ENCODE measurements at regions not wholly inside any gene's neighbourhood (a gene's known extent, or its start where the extent isn't known, plus 50 kb on each side); places are given as distances from the start of the nearest gene placed in this dataset.
"Not testable (repeated sequence)": the region's sequence is repeated elsewhere in the genome, so short reads cannot be mapped to it uniquely, and the experiment has no call there.

DNA sequence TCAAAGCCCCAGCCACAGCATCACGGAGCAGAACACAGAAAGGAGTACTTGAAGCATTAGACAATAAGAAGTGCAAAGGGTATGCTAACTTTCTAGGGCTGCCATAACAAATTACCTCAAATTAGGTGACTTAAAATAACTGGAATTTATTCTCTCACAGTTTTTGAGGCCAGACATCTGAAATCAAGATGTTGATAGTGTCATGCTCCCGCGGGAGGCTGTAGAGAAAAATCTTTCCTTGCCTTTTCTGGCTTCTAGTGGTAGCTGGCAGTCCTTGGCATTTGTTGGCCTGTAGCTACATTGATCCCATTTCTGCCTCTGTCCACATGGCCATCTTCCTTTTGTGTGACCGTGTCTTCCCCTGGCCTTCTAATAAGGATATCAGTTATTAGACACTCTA lies 51.9 kb upstream of the SPDL1 start:
- H3K4me3 ChIP-seq = no peak overlapping the region
- no peaks in the 10 kb centered on the region for H3K9me3 ChIP-seq (replicated peaks)
- H3K4me1 ChIP-seq = no peaks in the 10 kb centered on the region
- H3K27ac ChIP-seq = no peak overlapping the region
- no peaks in the 10 kb centered on the region for H3K27me3 ChIP-seq
- no peak for DNase-seq
- no peaks in the 10 kb centered on the region for H3K36me3 ChIP-seq

DNA sequence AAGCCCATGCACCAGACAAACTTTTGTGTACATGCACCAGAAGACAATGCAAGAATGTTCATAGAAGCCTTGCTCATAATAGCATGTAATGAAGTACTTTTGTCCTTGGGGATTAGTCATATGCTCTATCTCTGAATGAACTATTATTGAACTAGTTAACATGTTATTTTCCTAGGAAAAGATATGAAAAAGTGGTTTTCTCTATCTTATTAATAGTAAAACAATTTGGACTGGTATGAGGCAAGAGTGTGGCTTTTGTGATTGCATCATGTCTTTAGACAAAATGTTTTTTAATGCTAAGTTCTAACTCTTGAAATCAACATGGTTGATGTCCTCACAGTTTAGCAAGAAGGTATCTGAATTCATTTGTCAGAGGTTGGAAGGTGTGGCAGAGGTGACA lies 55.7 kb upstream of the SPDL1 start:
- no peaks in the 10 kb centered on the region for H3K4me1 ChIP-seq
- DNase-seq = no peak
- H3K9me3 ChIP-seq (replicated peaks) = no peaks in the 10 kb centered on the region
- H3K36me3 ChIP-seq = no peaks in the 10 kb centered on the region
- no peaks in the 10 kb centered on the region for H3K27me3 ChIP-seq
- H3K4me3 ChIP-seq = no peak overlapping the region
- no peak overlapping the region for H3K27ac ChIP-seq

DNA sequence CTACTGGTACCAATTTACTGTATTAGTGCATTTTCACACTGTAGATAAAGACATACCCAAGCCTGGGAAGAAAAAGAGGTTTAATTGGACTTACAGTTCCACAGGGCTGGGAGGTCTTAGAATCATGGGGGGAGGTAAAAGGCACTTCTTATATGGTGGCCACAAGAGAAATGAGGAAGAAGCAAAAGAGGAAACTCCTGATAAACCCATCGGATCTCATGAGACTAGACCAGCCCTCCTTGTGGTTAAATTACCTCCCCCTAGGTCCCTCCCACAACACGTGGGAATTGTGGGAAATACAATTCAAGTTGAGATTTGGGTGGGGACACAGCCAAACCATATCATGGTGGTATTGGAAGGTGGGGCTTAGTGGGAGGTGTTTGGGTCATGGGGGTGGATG lies 56.5 kb upstream of the SPDL1 start:
- H3K36me3 ChIP-seq = no peaks in the 10 kb centered on the region

DNA sequence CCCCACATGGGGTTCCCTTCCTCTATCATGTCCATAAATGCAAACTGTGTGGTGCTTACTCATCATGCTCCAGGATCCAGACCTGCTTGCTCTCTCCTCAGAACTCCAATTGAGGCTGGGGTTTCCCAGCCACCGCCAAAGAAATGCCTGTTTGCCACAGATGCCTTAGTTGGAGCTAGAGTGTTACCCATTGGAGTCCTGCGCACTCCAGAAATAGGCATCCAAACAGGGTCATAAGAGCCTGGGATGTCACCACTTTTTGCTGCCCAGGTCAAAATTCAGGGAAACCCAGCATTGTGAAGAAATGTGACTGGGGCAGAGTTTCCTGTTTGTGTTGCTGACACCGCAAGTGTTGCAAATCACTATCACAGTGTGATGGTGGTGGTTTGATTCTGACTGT lies 60.7 kb upstream of the SPDL1 start:
- Histone ChIP-seq H3K9me3 (replicated peaks) (no peaks in the 10 kb centered on the region), H3K27me3 (no peaks in the 10 kb centered on the region), H3K4me3 (no peak overlapping the region), H3K36me3 (no peaks in the 10 kb centered on the region), H3K27ac (no peak overlapping the region), H3K4me1 (no peaks in the 10 kb centered on the region)
- DNase-seq = no peak

More for the DNA sequence above, 56.5 kb upstream of the SPDL1 start:
- H3K9me3 ChIP-seq (replicated peaks) = no peaks in the 10 kb centered on the region
- H3K4me3 ChIP-seq = no peak overlapping the region
- no peak for DNase-seq
- H3K27ac ChIP-seq = no peak overlapping the region
- H3K27me3 ChIP-seq = no peaks in the 10 kb centered on the region
- H3K4me1 ChIP-seq = no peaks in the 10 kb centered on the region

DNA sequence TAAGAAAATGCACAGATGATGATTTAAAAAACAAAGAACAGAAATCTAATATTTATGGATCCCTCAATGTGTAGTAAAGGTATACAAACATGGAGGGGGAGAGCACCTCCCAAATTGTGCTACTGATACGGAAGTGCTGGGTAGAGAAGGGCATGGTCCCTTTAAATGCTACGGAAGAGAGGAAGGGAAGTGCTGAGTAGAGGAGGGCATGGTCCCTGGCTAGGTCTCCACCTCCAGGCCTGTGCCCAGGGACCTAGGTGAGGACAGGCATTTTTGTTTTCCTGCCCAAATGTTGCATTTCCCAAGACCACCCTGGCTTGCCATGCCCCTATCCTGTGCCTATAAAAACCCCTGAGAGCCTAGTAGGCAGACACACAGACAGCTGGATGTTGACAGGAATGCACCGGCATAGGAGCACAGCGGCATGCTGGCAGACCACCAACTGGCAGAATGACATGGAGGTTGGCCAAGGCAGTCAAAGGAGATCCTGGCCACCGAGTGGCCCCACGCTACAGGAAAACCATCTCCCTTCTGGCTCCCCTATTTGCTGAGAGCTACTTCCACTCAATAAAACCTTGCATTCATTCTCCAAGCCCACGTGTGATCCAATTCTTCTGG lies 62.1 kb upstream of the SPDL1 start:
- H3K27ac ChIP-seq = no peak overlapping the region
- no peak for DNase-seq

DNA sequence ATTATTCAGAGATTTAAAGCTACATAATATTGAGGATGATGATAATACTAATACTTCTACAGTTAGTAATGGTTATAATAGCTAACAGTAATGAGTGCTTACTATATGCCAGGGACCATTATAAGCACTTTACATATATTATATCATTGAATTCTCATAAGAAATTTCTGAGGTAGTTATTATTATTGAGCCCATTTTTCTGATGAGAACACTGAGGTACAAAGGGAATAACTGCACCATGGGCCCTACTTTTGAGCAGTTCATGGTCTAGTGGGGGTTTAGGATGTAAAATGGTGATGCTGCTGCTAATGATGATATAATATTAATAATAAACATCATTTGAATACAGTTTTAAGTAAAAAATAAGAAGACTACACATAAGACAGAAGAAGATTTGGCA lies 64.2 kb upstream of the SPDL1 start:
- H3K36me3 ChIP-seq = no peaks in the 10 kb centered on the region
- no peak overlapping the region for H3K4me3 ChIP-seq
- no peaks in the 10 kb centered on the region for H3K27me3 ChIP-seq
- H3K9me3 ChIP-seq (replicated peaks) = no peaks in the 10 kb centered on the region
- no peak overlapping the region for H3K27ac ChIP-seq
- H3K4me1 ChIP-seq = no peaks in the 10 kb centered on the region
- DNase-seq = no peak

More for the DNA sequence above, 62.1 kb upstream of the SPDL1 start:
- Histone ChIP-seq H3K4me1 (no peaks in the 10 kb centered on the region), H3K9me3 (replicated peaks) (no peaks in the 10 kb centered on the region), H3K4me3 (no peak overlapping the region), H3K27me3 (no peaks in the 10 kb centered on the region), H3K36me3 (no peaks in the 10 kb centered on the region)

DNA sequence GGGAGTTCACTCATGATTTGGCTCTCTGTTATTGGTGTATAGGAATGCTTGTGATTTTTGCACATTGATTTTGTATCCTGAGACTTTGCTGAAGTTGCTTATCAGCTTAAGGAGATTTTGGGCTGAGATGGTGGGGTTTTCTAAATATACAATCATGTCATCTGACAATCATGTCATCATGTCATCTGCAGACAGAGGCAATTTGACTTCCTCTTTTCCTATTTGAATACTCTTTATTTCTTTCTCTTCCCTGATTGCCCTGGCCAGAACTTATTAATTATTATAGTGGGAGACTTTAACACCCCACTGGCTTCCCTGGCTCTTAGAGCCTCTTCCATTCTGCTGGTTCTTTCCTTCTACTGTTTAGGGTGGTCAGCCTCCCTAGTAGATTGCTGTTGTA lies 64.8 kb upstream of the SPDL1 start:
- H3K36me3 ChIP-seq, DNase-seq, H3K27ac ChIP-seq: not testable (repeated sequence)

DNA sequence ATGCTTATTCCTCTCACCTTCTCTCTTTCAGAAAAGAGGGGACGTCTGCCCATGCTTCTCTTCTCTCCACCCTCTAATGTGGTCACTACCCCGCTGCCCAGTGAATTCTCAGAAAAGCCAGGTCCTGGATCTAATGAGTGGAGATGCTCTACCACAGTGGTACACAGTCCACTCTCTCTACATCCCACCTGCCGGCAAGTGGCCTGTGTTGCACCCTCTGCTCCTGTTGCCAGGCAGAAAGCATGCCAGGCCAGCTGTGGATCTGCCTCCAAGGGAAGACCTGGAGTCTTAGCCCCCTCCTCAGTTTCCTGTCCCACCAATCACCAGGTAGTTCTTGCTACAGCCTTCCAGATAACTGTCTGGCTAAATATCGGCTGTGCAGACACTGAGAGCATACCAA lies 71.2 kb upstream of the SPDL1 start:
- no peak overlapping the region for H3K4me3 ChIP-seq
- H3K36me3 ChIP-seq = no peaks in the 10 kb centered on the region
- H3K27me3 ChIP-seq = no peaks in the 10 kb centered on the region
- no peaks in the 10 kb centered on the region for H3K4me1 ChIP-seq
- no peak overlapping the region for H3K27ac ChIP-seq
- DNase-seq = no peak
- no peaks in the 10 kb centered on the region for H3K9me3 ChIP-seq (replicated peaks)

More for the DNA sequence above, 64.8 kb upstream of the SPDL1 start:
- H3K4me1 ChIP-seq; H3K27me3 ChIP-seq; H3K4me3 ChIP-seq; H3K9me3 ChIP-seq (replicated peaks): not testable (repeated sequence)

DNA sequence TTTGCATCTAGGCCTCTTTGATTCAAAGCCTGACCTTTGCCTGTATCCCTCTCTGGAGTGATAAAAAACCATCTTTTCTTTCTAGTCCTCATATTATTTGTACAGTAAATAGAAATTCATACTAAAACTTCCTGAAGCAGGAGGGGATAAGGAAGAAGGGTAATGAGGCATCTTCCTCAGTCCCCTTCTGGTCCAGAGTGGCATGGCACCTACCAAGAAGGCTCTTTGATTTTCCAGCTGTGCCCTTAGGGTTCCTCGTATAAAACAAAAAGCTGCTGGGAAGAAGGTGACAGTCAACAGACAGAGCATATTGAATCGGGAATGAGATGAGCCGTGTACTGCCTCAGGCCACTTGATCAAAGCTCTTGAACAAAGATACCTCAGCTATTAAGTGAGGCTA lies 71.9 kb upstream of the SPDL1 start:
- Histone ChIP-seq H3K9me3 (replicated peaks) (no peaks in the 10 kb centered on the region), H3K36me3 (no peaks in the 10 kb centered on the region), H3K27me3 (no peaks in the 10 kb centered on the region), H3K4me1 (no peaks in the 10 kb centered on the region), H3K27ac (no peak overlapping the region), H3K4me3 (no peak overlapping the region)
- DNase-seq = no peak

DNA sequence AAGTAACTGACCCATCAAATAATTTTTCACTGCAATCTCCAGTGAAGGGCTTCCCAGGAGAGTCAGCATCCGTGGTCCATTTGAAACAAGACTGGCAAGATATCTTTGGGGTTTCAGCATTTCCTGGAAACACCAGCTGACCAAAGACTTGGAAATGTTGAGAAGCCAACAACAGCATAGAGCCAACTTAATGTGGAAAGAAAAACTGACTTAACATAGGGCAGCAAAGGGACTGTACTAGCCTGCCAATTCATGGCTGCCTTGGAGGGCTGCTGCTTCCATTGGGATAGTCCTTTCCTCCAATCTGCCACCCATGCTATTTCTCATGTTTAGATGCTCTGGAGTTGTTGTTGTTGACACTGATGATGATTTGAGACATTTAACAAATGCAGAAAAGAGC lies 76.5 kb upstream of the SPDL1 start:
- H3K4me3 ChIP-seq = no peak overlapping the region
- H3K27ac ChIP-seq = no peak overlapping the region
- H3K9me3 ChIP-seq (replicated peaks) = no peaks in the 10 kb centered on the region
- no peak for DNase-seq
- no peaks in the 10 kb centered on the region for H3K27me3 ChIP-seq
- no peaks in the 10 kb centered on the region for H3K4me1 ChIP-seq
- H3K36me3 ChIP-seq = no peaks in the 10 kb centered on the region

DNA sequence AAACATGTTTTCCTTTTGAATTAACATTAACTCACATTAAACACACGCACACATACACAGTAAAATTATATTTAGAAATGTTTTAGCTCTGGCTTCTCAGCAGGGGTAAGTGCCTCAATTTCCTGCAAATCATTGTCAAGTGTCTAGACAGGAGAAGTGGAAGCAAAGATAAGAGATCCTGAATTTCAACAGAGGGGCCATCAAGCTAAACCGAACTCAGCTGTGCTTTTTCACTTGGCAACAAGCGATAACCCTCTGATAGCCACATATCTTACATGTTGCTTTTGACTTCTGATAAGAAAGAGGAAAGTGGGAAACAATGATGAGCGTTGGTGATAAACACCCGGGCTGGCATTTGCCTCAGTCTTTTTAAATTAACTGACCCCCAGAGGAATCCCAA lies 79.7 kb upstream of the SPDL1 start:
- no peak overlapping the region for H3K4me3 ChIP-seq
- H3K27me3 ChIP-seq = no peaks in the 10 kb centered on the region
- no peaks in the 10 kb centered on the region for H3K36me3 ChIP-seq
- H3K4me1 ChIP-seq = no peaks in the 10 kb centered on the region
- H3K27ac ChIP-seq = no peak overlapping the region
- no peaks in the 10 kb centered on the region for H3K9me3 ChIP-seq (replicated peaks)
- DNase-seq = no peak

DNA sequence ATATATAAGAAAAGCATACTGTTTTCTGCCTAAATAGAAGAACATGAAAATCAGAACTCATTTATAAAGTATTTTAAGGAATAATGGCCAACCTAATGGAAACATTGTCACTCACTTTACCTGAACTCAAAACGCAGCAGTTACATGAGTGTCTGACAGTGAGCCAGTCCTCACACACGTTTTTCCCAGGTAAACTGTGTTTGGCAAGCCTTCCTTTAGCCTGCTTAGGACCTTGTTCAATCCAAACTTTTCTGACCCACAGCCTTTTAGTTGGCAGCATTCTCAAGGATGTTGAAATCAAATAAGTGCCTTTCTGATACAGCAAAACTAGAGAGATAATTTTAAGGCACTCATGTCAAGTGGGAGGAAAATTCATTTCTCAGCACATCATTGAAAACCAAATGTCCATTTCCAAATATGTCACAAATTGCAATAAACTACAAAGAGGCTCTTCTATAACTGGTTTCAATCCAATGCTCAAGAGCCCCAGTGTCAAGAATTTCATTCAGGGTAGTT lies 83.5 kb upstream of the SPDL1 start:
- Histone ChIP-seq H3K36me3 (no peaks in the 10 kb centered on the region), H3K9me3 (replicated peaks) (no peaks in the 10 kb centered on the region), H3K4me3 (no peak overlapping the region), H3K27ac (no peak overlapping the region), H3K4me1 (no peaks in the 10 kb centered on the region), H3K27me3 (no peaks in the 10 kb centered on the region)
- DNase-seq = no peak

DNA sequence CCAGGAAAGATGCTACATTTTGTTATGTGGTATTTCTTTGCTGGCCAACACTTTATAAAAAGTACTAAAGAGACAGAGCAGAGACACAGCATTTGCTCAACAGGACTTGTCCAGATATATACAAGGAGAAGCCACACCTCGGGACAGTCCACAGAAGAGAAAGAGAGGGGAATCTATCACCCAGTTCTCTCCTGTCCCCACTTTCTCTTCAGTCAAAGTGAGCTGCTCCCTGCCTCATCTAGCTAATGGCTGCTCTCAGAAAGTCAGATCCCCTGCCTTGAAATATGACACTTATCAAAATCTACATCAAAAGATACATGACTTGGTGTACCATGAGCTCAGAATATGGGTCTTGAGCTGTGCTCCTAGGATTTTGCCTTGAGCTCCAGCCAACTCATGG lies 86.7 kb upstream of the SPDL1 start:
- Histone ChIP-seq H3K4me1 (no peaks in the 10 kb centered on the region), H3K27me3 (no peaks in the 10 kb centered on the region), H3K27ac (no peak overlapping the region), H3K9me3 (replicated peaks) (no peaks in the 10 kb centered on the region), H3K4me3 (no peak overlapping the region), H3K36me3 (no peaks in the 10 kb centered on the region)
- no peak for DNase-seq

DNA sequence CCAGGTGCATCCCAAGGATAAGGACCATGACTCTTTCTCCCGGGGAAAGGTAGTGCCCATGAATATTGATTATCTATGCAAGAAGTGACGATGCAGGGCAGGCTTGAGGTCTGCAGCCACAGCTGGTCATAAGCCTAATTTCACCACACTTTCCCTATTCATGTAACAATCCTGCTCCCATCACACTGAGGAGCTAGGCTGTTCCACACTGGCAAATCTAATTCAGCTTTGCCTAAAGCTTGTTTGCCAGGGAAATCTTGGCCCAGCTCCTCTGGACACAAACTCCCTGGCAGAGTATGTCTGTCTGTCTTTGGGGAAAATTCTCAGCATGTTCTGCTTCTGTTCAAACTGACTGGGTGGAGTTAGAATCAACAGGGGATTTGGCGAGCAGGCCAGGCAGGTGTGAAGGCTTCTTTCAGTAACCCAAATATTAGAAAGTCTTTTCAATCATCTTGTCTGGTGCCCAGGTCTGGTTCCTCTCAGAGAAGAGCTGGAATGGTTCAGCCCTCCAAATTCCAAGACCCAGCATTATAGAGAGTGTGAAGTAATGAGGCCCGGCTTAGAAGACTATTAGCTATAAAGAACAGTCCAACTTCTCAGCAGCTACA lies 88.5 kb upstream of the SPDL1 start:
- Histone ChIP-seq H3K36me3 (no peaks in the 10 kb centered on the region), H3K27me3 (no peaks in the 10 kb centered on the region), H3K4me3 (no peak overlapping the region), H3K27ac (no peak overlapping the region), H3K4me1 (no peaks in the 10 kb centered on the region), H3K9me3 (replicated peaks) (no peaks in the 10 kb centered on the region)
- DNase-seq = no peak

DNA sequence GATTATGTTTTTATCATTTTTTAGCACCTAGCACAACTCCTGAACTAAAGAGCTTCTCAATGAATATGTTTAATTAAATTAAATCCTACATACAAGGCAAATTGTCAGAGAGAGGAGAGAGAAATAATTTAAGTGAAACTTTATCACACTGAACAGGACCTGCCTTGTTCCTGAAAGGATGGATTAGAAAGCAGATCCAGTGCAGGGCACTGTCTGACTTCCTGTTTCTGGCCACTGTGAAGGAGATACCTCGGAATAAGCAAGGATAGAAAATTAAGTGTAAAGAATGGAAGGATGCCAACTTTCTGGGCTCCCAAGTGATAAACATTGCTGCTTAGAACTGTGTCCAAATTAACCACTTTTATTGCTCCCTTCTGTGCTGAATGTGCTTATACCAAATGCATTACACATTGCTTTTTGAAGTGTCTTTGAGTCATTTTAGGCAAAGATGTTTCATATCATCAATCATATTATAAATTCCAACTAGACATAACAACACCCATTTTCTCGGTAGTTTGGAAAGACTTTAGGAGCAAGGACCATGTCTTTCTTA lies 89.1 kb upstream of the SPDL1 start:
- Histone ChIP-seq H3K27me3 (no peaks in the 10 kb centered on the region), H3K36me3 (no peaks in the 10 kb centered on the region), H3K27ac (no peak overlapping the region), H3K4me3 (no peak overlapping the region), H3K4me1 (no peaks in the 10 kb centered on the region), H3K9me3 (replicated peaks) (no peaks in the 10 kb centered on the region)
- DNase-seq = no peak

DNA sequence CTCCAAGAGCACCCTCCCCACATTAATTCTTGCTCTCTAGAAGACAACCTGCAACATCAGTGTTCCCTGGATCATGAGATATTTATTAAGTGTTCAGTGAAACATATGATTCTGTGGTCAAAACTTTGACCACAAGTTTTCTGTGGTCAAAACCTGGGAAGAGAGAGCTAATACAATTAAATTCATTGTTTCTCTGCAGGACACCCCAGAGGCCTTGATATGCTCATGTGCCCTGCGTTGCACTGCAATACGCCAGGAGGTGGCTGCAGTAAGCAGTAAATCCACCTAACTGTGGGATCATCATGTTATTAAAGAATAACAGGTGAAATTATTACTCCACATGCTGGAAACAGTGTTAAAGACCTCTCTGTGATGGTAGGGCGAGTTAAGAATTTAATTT lies 109.3 kb upstream of the SPDL1 start:
- Histone ChIP-seq H3K36me3 (no peaks in the 10 kb centered on the region), H3K9me3 (replicated peaks) (no peaks in the 10 kb centered on the region), H3K4me3 (no peak overlapping the region), H3K27me3 (no peaks in the 10 kb centered on the region), H3K4me1 (no peaks in the 10 kb centered on the region), H3K27ac (no peak overlapping the region)
- no peak for DNase-seq
